Thyroid gland (tissue), 4 donors: ENCODE measurements at regions not wholly inside any gene's neighbourhood (a gene's known extent, or its start where the extent isn't known, plus 50 kb on each side); places are given as distances from the start of the nearest gene placed in this dataset.
"Not testable (repeated sequence)": the region's sequence is repeated elsewhere in the genome, so short reads cannot be mapped to it uniquely, and the experiment has no call there.

Experiments
- DNase-seq, 2 donors: peaks; one replicate each; pipeline ENCODE4 v3.0.0-alpha.2; 2019
- H3K27ac ChIP-seq, 3 donors: fragments of 200-600 bp; sonication (generic); 1 replicate in 2 of 3; 2 replicates in 1 of 3; pipeline ENCODE4 v1.5.1; 2016 to 2019; ENCODE audit warnings: mild to moderate bottlenecking in 1 of 3, moderate library complexity in 1 of 3
- H3K27me3 ChIP-seq: fragments of 200-600 bp; sonication (generic); one replicate; pipeline ENCODE4 v1.5.1; 2019
- H3K36me3 ChIP-seq, 2 donors: fragments of 200-600 bp; sonication (generic); one replicate each; pipeline ENCODE4 v1.5.1; 2016 to 2019
- H3K4me1 ChIP-seq, 2 donors: fragments of 200-600 bp; sonication (generic); one replicate each; pipeline ENCODE4 v1.5.1; 2017 to 2019
- H3K4me3 ChIP-seq, 3 donors: fragments of 200-600 bp; sonication (generic); replicated peaks in 1 of 3; 1 replicate in 2 of 3; 2 replicates in 1 of 3; pipeline ENCODE4 v1.5.1; 2016; ENCODE audit warnings: mild to moderate bottlenecking in 1 of 3
- H3K9me3 ChIP-seq: fragments of 200-600 bp; sonication (generic); one replicate; pipeline ENCODE4 v1.5.1; 2017
- POLR2A ChIP-seq, 2 donors: fragments of 450-650 bp; IDR thresholded peaks; one replicate each; pipeline ENCODE4 v1.6.1; 2017; ENCODE audit warnings: antibody characterized with exemption in 2 of 2, mild to moderate bottlenecking in 2 of 2, moderate library complexity in 1 of 2
- WGBS, 2 donors: methylation state at CpG; one replicate each; pipeline ENCODE4 v1.1.5; 2017; 5-methylcytosine and 5-hydroxymethylcytosine counted together
- intact Hi-C: fragments of 100-400 bp; cut with DNase I; formaldehyde crosslinking; loops from one replicate; pipeline ENCODE4 v1.15.1; 2023
- TF ChIP-seq, protein P1 (sequence below), 6 experiments: fragments of 200-600 bp in 3 of 6; fragments of 450-650 bp in 3 of 6; sonication (generic) in 3 of 6; IDR thresholded peaks; one replicate each; pipeline ENCODE4 v1.5.1; 2016 to 2019; ENCODE audit warnings: antibody characterized with exemption in 6 of 6, mild to moderate bottlenecking in 2 of 6, inconsistent platforms in 1 of 6, moderate library complexity in 1 of 6

DNA sequence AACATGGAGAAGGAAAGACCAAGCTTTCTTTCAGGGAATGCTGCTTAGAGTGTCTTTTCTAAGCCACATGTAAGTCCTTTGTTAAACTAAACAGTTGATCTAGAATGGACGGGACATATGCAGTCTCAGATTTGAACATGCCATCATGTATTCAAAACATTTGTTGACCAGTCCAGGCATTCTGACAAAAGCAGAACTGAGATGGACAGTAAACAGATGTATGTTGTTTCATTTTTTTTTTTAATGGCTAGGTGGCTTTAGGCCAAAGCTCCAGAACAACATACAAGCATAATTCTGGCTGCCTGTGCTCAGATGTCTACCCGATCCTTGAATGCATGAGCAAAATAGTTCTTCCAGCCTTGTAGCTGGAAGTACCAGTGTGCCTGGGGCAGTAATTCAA lies 1211.4 kb upstream of the FAM98A start:
- no peaks in the 10 kb centered on the region for H3K27me3 ChIP-seq
- no peak for DNase-seq
- H3K4me1 ChIP-seq: no peaks in the 10 kb centered on the region
- no peak overlapping the region for H3K4me3 ChIP-seq
- no peak for TF ChIP-seq POLR2A (IDR thresholded peaks at IDR 0.05)
- TF ChIP-seq, protein P1, sequence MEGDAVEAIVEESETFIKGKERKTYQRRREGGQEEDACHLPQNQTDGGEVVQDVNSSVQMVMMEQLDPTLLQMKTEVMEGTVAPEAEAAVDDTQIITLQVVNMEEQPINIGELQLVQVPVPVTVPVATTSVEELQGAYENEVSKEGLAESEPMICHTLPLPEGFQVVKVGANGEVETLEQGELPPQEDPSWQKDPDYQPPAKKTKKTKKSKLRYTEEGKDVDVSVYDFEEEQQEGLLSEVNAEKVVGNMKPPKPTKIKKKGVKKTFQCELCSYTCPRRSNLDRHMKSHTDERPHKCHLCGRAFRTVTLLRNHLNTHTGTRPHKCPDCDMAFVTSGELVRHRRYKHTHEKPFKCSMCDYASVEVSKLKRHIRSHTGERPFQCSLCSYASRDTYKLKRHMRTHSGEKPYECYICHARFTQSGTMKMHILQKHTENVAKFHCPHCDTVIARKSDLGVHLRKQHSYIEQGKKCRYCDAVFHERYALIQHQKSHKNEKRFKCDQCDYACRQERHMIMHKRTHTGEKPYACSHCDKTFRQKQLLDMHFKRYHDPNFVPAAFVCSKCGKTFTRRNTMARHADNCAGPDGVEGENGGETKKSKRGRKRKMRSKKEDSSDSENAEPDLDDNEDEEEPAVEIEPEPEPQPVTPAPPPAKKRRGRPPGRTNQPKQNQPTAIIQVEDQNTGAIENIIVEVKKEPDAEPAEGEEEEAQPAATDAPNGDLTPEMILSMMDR (IDR thresholded peaks at IDR 0.05): no peak
- no peak overlapping the region for H3K27ac ChIP-seq
- WGBS, 2 donors: 66 to 84% methylated on average over 2 of the region's 2 CpGs
- intact Hi-C loops: no loop called here
- no peaks in the 10 kb centered on the region for H3K9me3 ChIP-seq
- no peaks in the 10 kb centered on the region for H3K36me3 ChIP-seq

DNA sequence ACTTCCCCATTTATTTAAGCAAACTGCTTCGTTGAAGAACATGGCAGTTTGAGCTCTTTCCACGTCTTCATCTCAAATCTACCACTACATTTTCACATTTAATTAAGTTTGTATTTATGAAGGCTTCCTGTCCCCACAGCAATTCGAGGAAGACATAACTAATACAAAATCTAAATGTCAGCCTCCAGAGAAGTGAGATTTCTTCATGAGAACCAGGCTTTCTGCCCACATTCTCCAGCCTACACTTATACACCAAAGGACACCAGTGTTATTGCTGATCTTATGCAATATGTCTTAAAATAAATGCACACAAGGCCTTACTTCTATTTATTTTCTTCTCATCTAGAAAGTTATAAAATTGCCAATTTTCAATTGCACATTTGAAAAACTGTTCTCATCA lies 1209.3 kb upstream of the FAM98A start:
- no peak overlapping the region for H3K27ac ChIP-seq
- intact Hi-C loops: no loop called here
- no peaks in the 10 kb centered on the region for H3K4me1 ChIP-seq
- WGBS, 2 donors: 66 to 81% methylated on average over 3 of the region's 3 CpGs
- H3K36me3 ChIP-seq: no peaks in the 10 kb centered on the region
- DNase-seq: no peak
- TF ChIP-seq POLR2A (IDR thresholded peaks at IDR 0.05): no peak
- TF ChIP-seq, protein P1 (IDR thresholded peaks at IDR 0.05): no peak
- no peak overlapping the region for H3K4me3 ChIP-seq
- no peaks in the 10 kb centered on the region for H3K27me3 ChIP-seq
- no peaks in the 10 kb centered on the region for H3K9me3 ChIP-seq

DNA sequence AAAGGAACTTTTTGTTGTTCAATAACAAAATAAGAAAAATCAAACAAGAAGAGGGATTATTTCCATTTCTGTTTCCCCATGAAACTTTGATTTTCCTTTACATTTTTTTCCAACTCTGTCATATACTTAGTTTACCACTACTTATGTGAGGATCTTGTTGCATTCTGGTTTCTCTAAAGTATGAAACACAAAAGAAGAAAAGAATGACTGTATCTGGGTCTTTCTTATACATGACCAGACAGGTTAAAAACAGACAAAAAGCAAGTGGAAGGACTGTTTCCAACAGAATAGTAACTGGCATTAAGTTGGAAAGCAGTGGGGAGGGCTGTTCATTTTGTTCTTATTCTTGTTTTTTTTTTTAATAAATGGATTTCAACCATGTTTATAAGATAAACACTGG lies 1207.8 kb upstream of the FAM98A start:
- TF ChIP-seq, protein P1 (IDR thresholded peaks at IDR 0.05): no peak
- no peak for TF ChIP-seq POLR2A (IDR thresholded peaks at IDR 0.05)
- Histone ChIP-seq H3K4me3 (no peak overlapping the region), H3K27ac (no peak overlapping the region), H3K9me3 (no peaks in the 10 kb centered on the region), H3K27me3 (no peaks in the 10 kb centered on the region), H3K36me3 (no peaks in the 10 kb centered on the region), H3K4me1 (no peaks in the 10 kb centered on the region)
- intact Hi-C loops: no loop called here
- no peak for DNase-seq

GRCh38 chr2:34806396-34806795 lies 1207.3 kb upstream of the FAM98A start:
- Histone ChIP-seq H3K36me3 (no peaks in the 10 kb centered on the region), H3K9me3 (no peaks in the 10 kb centered on the region), H3K4me1 (no peaks in the 10 kb centered on the region), H3K27me3 (no peaks in the 10 kb centered on the region), H3K4me3 (no peak overlapping the region), H3K27ac (no peak overlapping the region)
- 83 to 88% methylated on average over 3 of the region's 3 CpGs for WGBS, 2 donors
- intact Hi-C loops: no loop called here
- DNase-seq: no peak
- no peak for TF ChIP-seq POLR2A (IDR thresholded peaks at IDR 0.05)
- TF ChIP-seq, protein P1 (IDR thresholded peaks at IDR 0.05): no peak

DNA sequence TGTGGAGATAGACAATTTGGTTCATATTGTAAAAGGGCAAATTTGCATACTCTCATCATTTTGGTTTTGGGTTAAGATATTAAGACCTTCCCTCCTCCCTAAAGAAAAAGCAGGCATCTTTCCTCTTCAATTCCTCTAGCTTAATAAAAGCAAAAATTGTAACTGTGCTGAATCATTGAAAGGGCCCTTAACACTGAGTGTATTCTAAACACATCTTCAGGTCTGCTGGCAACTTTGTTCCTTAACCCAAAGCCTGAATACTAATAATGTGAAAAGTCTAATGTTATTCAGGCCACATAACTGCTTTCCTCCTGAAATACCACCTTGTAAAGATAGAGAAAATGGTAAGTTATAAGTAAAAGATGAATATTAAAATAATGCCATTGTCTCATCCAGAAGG lies 1200.5 kb upstream of the FAM98A start:
- H3K9me3 ChIP-seq: no peaks in the 10 kb centered on the region
- no peaks in the 10 kb centered on the region for H3K36me3 ChIP-seq
- intact Hi-C loops: no loop called here
- TF ChIP-seq POLR2A (IDR thresholded peaks at IDR 0.05): no peak
- TF ChIP-seq, protein P1 (IDR thresholded peaks at IDR 0.05): no peak
- no peak overlapping the region for H3K27ac ChIP-seq
- H3K4me3 ChIP-seq: no peak overlapping the region
- no peak for DNase-seq
- no peaks in the 10 kb centered on the region for H3K4me1 ChIP-seq
- H3K27me3 ChIP-seq: no peaks in the 10 kb centered on the region

DNA sequence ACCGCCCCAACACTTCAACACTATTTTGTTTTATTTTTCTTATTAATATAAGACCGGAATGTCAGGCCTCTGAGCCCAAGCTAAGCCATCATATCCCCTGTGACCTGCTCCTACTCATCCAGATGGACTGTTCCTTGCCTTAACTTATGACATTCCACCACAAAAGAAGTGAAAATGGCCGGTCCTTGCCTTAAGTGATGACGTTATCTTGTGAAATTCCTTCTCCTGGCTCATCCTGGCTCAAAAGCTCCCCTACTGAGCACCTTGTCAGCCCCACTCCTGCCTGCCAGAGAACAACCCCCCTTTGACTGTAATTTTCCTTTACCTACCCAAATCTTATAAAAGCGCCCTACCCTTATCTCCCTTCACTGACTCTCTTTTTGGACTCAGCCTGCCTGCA lies 1196.5 kb upstream of the FAM98A start:
- H3K4me3 ChIP-seq, intact Hi-C loops, DNase-seq, H3K9me3 ChIP-seq, H3K4me1 ChIP-seq, H3K27me3 ChIP-seq, H3K36me3 ChIP-seq, H3K27ac ChIP-seq: not testable (repeated sequence)
- WGBS, 2 donors: 72 to 79% methylated on average over 5 of the region's 5 CpGs
